ENCODE measurements at regions not wholly inside any gene's neighbourhood (a gene's known extent, or its start where the extent isn't known, plus 50 kb on each side); places are given as distances from the start of the nearest gene placed in this dataset.

DNA sequence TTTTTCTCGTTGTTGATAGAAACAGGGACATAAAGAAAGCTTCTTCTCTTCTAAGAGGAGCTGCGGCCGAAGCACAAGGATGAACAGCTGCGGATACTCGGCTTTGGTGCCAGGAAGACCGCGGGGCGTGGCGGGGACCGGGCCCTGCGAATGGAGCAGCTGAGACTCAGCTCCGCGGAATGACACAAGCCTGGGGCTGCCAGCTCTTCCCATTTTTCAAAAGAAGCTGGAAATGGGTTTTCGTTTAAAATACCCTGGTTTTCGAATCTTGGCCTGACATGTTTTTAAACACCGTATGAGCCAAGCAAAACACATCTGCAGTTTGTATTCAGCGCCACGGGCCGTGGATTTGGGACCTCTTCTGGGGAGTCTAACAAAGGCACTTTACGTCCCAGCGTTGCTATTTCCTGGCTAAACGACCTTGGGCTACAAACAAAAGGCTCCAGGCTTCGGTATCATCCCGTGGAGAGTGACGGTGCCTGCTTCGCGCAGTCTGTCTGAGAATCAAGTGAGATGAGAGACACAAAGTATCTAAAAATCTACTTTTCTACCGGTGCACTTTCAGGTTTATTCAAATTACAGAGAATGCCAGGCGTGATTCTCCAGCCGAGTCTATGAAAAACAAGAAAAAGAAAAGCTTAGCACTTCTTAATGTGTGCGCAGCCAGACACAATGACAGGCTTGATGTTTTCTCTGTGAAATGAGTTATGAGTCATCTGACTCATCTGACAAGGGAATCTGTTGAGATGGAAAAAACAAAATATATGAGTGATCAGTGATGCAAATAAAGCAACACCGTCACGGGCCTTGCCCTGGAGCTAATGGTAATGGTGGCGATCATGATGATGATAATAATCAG lies 114.0 kb upstream of the TMEM132D start:
- DNase-seq (ENCODE audit: low spot score): no peak

DNA sequence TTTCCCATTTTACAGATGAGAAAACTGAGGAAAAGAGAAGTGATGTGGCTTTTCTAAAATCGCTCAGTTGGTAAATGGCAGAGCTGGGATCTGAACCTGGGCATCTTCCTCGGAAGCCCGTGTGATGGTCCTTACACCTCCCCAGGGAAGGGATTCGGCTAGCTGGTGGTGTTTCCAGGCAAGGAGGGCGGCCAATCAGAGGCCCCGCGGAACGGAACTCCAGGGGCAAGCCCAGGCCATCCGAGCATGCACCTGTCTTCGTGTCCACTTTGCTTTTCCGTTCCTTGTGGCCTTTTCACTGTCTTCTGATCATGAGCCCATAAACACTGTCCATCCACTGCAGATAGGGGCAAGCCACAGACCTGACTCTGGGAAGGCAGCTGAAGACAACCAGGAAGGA lies 114.8 kb upstream of the TMEM132D start:
- DNase-seq (ENCODE audit: low spot score): no peak

DNA sequence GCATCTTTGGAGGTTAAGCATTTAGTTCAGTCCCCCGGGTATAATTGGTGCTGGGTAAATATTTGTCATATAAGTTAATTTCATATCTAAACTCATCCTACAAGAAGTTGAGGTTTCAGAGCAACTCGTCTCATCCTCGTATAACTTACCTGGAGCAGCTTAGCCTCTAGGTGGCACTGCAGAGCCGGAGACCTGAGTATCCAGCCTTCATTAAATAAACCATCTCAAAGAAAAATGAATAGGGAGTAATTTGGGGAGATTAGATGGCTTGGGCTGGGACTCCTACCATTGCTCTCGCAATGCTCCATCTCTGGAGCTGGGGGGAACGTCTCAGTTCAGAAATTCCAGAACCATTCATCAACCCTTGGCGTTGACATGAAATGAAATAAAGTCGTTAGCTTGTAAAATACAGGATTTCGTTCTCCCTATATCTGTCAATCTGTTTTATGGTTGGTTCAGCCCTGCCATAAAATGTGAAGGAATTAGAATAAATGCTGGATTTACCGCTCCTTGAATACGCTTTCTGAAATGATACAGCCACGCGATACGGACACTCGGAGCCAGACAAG lies 122.9 kb upstream of the TMEM132D start:
- peak; percentile 6 for DNase-seq (ENCODE audit: low spot score)

DNA sequence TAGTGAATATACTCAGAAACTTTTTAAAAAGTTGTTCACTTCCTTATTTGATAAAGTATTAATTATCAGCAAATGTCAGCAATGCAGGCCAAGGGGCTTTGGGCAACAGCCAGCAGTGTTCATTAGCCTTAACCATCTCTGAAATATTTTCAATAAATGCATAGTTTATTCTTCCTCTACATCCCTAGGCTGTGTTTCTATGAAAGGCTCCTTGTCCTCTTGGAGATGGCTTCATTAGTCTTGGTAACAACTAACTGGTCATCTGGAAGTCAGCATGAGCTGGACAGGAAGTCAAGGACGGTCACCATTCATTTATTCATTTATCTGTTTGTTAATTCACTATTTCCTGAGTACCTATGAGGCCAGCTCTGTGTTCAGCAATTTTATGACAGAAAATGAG lies 124.0 kb upstream of the TMEM132D start:
- no peak for DNase-seq (ENCODE audit: low spot score)

DNA sequence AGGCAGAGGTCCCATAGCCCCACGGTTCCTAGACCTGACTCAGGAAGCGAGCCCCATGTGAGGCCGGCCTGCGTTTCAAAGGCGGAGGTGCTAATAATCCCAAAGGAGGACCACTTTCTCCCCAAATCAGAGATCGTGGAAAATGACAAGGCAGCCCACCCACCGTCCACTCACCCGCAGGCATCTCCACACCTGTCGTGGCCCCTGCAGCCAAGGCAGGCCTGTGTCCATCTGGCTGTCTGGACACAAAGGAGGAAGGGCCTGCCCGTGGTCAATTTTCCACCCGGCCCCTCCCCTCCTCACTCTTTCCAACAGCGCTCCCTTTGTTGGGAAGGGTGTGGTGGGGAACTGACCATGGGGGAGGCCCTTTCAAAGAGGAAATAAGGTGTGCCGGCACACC lies 125.3 kb upstream of the TMEM132D start:
- no peak for DNase-seq (ENCODE audit: low spot score)

DNA sequence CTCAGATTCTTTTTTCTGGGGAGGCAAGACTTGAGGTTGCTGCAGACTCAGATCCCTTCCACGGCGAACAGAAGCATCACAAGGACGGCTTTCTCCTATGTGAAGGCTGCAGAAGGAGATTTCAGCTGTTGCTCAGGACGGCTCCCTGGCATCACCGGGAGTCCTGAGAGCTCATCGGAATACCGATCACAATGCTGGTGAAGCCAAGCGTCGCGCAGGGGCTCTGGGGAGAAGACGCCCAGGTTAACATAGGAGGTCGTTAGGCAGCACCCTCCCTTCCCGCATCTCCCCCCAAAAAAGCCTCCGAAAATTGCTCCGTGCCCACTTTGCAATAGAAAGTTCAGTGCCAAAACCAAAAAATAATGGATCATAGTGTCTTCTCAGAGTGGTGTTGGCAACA lies 127.2 kb upstream of the TMEM132D start:
- no peak for DNase-seq (ENCODE audit: low spot score)

DNA sequence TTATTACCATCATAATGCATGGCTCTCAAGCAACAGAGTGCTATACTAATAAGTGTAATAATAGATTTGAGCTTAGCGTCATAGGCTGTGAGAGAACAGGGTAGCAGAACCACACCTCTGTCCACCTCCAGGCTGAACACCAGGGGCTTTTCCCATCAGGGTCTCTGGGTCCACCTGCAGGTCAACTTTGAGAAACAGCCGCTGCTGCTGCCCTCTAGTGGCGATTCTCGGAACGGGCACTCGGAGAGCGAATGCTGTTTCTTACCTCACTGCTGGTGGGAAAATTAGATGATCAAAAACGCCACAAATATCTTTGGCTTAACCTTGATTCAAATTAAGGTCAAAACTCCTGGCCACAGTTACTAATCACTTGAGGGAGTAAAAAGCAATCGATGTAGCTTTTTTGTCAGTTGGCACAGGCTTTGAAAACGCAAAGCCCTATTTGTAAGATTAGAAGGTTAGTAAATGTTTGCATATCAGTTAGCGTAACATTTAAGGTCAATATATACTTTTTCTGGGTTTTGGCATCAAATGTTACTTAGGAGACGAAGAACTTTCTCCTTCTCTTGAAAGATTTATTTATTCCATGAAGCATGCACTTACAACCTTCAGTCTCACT lies 127.9 kb upstream of the TMEM132D start:
- DNase-seq (ENCODE audit: low spot score): peak; percentile 52

DNA sequence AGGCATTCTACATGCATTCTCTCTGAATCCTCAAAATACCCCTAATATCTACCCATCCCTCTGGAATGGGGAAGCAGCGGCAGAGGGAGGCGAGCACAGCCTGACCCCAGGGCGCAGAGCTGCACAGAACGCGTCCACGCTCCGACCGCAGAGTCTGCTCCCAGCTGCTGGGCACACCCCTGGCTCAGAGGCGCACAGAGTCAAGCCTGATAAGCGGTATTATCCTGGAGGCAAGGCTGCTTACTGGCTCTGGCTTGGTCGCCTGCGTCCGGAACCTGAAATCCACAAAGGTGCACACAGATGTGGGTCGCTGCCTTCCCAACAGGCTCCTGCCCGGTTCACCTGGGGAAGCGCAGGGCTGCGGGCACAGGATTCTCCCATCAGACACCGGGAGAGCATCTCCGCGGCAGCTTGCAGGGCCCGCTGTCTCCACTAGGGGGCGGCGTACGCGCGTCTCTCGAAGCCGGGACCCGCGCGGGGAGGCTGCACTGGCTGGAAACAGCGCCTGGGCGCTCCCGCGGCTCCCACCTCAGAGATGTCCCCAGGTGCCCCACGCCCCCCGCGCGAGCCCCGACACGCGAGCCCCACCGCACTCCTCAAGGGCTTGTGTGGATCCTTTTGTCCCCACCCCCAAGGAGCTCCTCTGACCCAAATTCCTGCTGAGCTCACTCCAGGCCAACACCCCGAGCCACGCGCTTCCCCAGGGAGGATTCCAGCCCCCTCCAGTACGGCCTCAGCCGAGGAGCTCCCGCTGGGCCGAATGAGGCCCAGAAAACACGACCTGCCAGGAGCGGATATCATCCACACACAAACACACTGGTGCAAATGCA lies 120.1 kb upstream of the FZD10 start:
- no peak for DNase-seq (ENCODE audit: low spot score)

DNA sequence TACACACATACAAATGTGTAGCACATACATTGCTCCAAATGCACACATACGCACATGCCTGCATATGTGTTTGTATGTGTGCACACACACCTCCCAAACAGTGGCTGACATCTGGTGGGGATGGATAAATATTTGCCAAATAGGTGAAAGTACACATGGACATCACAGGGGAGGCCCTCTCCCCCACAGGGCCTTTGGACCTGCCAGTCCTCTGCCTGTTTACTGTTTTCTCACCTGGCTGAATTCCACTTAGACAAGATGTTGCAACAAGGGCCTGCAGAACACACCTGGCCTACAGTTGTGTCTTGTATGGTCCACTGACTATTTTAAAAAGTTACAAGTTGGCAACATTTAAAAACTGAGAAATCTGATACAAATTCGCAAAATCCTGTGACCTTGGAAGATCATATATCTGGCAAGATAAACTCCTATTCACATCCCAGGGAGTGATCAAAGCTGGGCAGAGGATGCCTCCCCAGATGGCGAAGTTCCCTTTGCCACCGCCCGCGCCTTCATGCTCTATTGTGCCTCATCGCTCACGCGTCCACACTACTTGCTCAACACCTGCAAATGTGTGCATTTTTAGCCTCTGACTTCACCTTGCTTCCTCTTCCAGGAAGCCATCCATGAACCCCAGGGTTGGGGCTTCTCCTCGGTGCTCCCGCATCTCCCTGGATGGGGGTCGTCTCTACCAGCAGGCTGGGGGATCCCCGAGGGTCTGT lies 118.4 kb upstream of the FZD10 start:
- no peak for DNase-seq (ENCODE audit: low spot score)

DNA sequence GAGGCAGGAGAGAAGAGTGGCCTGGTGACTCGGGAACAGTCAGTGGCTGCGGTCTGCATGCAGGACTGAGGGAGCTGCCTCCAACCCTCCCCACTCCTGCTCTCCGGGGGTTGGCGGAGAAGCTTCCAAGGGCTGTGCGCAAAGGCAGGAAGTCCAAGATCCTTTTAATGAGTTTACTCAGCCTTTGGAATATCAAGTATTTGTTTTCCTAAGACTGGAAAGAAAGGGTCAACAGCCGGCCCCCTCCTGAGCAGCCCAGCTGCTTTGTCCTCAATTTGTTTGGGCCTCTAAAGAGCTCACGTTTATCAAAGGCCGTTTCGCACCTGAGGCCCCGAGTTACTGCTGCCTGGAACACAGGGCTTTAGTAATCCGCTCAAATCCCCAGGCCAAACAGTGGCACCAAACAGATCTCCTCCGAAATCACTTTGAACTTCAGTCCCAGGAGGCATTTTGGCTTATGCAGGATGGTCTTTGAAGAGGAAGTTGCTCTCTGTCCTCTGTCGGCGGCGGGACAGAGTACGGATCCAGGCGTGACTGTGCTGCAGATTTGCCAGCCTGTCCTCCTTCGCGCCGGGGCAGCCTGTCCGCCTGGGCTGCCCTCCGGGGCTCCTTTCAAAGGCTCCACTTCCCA lies 117.2 kb upstream of the FZD10 start:
- DNase-seq (ENCODE audit: low spot score): no peak

DNA sequence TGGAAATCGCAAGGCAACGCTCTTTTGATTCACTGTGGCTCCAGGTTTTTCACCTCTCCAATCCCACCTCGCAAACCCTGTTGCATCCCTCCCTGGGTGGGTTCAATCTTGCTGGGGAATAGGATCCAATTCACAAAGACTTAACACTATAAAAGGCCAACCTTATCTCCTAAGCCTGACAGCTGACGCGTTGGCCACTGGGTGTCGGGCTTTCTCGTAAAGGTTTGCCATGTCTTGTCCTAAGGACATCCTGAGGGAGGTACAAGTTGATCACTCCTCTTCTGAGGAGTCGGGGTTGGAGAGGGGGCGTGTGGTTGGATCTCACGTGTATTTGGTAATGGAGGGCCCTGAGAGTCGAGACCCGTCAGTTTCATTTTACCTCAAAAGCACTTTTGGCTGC lies 112.6 kb upstream of the FZD10 start:
- DNase-seq (ENCODE audit: low spot score): no peak

DNA sequence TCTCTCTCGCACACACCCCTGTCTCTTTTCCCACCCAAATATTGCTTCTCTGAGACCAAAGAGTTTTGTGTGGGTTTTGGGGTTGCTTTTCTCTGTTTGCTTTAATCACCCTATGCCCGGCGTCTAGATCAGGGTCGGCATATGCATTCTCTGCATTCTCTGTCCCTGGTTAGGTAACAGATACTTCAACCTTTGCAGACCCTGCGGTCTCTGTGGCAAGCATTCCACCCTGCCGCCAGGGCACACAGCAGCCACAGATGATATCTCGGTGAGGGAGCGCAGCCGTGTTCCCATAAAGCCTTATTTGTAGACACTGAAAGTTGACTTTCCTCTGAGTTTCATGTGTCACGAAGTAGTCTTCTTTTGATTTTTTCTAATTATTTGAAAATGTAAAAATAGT lies 110.4 kb upstream of the FZD10 start:
- DNase-seq (ENCODE audit: low spot score): no peak

DNA sequence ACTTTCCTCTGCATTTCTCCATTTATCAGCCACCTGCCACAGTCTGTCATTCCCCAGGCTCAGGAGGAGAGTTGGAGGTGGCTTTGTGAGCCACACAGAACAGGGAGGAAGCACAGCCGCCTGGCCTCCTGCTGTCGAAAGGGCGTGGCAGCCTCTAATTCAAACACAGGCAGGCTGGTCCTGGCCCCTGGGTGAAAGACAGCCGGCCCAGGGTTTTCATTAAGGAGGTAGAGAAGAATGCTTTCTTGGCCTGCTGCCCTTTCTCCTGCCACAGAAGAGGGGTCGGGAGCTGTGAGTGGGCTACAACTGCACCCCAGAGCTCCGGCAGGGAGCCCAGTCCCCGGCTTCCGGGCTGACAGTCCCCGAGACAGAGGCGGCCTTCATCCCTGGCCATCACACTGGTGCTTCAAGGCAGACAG lies 108.6 kb upstream of the FZD10 start:
- DNase-seq (ENCODE audit: low spot score): no peak

DNA sequence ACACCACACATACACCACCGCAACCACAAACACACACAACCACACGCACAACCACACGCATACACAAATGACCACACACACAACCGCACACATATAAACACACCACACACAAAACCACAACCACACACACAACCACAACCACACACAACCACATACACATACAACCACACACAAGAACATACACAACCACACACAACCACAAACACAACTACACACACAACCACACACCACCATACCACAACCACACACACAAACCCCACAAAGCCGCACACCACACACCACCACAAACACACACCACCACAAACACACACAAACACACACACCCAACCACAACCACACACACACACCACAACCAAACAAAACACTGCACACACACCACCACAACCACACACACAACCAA lies 107.5 kb upstream of the FZD10 start:
- DNase-seq (ENCODE audit: low spot score): no peak

DNA sequence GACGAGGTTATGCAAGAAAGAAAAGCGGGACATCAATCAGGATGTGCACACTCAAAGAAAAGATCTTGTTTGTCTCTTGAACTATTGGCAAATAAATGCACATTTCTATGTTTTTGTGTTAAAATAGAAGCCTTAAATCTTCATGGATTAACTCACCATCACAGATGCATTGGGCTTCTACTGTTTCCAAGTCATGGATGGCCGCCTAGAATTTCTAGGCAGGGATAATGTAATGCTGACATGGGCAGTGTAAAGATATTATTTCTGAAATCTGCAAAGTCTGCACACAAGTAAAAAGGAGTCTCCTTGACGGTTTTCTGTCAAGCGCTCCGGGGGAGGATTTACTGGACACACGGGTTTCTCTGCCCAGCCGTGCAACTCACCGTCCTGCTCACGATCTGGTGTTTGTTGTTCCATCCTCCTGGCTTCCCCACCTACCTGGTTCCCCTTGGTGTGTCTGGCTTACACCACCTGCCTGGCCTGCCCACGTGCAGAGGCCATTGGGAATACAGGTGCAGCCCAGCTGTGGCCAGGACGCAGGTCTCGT lies 103.3 kb upstream of the FZD10 start:
- DNase-seq (ENCODE audit: low spot score): no peak

DNA sequence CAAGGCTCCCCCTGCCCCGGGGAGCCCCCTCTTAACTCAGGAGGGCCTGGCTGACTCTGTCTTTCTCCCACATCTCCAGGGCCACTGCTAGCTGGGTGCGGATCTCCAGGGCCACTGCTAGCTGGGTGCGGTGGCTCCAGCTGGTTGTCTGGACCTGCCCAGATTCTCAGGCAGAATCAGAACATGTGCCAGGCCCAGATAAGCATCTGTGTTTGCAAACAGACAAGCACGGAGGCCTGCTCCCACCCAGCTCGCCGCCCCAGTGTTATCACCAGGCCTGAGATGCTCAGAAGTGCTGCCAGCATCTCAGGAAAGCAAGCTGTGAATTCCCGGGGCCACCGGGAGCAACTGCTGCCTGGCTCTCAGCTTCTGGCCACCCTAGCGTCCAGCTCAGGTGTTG lies 98.4 kb upstream of the FZD10 start:
- no peak for DNase-seq (ENCODE audit: low spot score)

DNA sequence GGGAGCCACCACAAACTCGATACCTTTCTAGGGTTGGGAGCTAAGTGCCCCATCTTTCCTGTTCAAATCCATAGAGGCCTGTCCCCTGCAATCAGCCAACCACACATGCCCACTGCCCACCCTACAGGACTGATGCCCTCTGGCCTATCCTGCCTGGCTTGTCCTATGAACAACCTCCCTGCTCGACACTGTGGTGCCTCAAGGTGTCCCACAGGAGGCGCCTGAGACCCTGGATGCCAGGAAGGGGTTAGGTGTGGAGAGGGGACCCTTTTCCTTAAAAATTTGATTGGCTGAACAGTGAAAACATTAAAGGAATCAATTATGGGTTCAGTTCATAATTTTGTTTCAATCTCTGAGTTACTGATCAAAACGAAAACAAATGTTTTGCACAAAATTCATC lies 97.3 kb upstream of the FZD10 start:
- DNase-seq (ENCODE audit: low spot score): no peak

DNA sequence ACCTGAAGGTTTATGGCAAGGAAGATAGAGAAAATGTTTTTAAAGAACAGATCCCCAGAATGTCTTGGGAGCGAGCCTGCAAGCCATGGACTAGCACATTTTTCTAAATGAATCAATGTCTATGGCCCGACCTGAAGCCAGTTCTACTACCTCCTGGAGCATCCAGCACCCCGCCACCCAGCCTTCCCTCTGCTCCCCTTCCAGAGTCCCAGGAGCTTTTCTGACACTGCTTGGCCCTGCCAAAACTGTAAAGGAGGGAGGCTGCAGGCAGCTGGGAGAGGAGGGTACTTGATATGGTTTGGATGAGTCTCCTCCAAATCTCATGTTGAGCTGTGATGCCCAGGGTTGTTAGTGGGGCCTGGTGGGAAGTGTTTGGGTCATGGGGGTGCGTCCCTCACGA lies 95.5 kb upstream of the FZD10 start:
- no peak for DNase-seq (ENCODE audit: low spot score)

DNA sequence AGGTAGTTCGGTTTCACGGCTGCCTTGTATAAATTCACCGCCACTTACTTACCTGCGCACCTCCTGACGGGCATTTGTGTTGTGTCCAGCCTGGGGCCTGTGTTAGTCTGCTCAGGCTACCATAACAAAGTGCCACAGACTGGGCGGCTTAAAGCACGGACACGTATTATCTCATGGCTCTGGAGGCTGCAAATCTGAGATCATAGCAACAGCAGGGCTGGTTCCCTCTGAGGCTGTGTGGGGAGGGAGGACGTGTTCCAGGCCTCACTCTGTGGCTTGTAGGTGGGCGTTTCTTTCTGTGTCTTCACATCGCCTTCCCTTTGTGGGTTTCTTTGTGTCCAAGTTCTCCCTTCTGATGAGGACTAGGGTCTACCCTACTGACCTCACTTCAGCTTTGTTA lies 93.5 kb upstream of the FZD10 start:
- no peak for DNase-seq (ENCODE audit: low spot score)

DNA sequence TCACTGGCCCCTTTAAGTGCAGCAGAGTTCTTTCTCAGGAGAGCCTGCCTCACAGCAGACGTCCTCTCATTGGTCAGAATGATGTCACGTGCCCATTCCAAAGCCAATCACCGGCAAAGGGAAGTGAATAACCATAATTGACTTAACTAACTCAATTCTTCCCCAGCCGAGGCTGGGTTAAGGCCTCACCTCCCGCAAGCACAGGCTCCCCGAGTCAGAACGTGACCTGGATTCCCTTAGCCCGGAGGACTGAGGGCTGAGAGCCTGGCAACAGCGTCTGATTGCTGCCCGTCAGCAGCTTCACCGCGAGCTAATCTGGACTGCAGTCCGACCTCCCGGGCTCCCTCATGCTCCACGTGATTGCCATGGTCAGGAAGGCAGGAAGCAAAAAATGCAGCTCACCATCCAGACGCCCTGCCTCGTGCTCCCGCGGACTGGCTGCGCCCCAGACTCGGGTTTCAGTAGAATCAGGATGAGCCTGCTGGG lies 92.1 kb upstream of the FZD10 start:
- DNase-seq (ENCODE audit: low spot score): no peak

DNA sequence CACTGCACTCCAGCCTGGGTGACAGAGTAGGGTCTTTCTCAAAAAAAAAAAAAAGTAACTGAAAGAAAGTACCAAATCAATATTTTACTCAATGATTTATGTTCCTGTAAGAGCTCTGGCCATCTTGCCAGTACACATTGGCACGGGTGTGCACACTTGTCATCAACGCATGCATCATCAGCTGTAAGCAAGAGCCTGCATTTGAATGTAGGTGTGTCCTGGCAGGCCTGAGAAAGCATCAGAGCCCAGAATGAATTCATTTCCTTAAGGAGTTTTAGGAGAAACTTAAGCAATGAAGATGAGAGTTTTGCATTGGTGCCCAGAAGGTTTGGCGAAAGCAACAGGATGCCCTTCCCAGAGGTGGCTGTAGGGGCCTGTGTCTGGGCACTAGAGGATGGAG lies 88.5 kb upstream of the FZD10 start:
- DNase-seq (ENCODE audit: low spot score): no peak

Data from CD4-positive, alpha-beta T cell treated with Interleukin-2 at 100 ng/mL for 4 hours (primary cell).